ENCODE measurements at regions not wholly inside any gene's neighbourhood (a gene's known extent, or its start where the extent isn't known, plus 50 kb on each side); places are given as distances from the start of the nearest gene placed in this dataset.
A peak's percentile ranks its signal among the peaks of the same experiment; 100 is the strongest.

GRCh38 chr2:19078709-19079108, 279.7 kb downstream of the OSR1 start:
- Histone ChIP-seq H3K4me1 (ENCODE audit: insufficient read depth, low read length) (peaks cover 6% of the 10 kb centered on the region), H3K79me2 (ENCODE audit: low read length) (no peaks in the 10 kb centered on the region), H3K9me3 (ENCODE audit: low read length) (no peaks in the 10 kb centered on the region), H3K9ac (ENCODE audit: low read length) (no peak overlapping the region), H2AFZ (ENCODE audit: low read length) (no peak overlapping the region), H3K9me2 (replicated peaks; ENCODE audit: low read length) (no peaks in the 10 kb centered on the region), H3K4me2 (ENCODE audit: low read length) (no peak overlapping the region), H4K20me1 (ENCODE audit: low read length) (no peaks in the 10 kb centered on the region), H3F3A (ENCODE audit: low read length, unreplicated experiment) (no peaks in the 10 kb centered on the region), H3K27me3 (ENCODE audit: low read length) (no peaks in the 10 kb centered on the region), H3K36me3 (ENCODE audit: low read depth, low read length) (no peaks in the 10 kb centered on the region), H3K27ac (ENCODE audit: low read length) (no peak overlapping the region), H3K4me3 (ENCODE audit: low read length) (no peak overlapping the region)
- ATAC-seq (no peak), DNase-seq (no peak)
- ChIA-PET POLR2A (ENCODE audit: unreplicated experiment) (no interaction called here), CTCF (no interaction called here)
- BruUV-seq (replicated peaks), result no TSS peak
- no peak for TF ChIP-seq EZH2 (IDR thresholded peaks at IDR 0.05; ENCODE audit: low read length, unreplicated experiment)
- TF ChIP-seq CTCF (conservative IDR thresholded peaks at IDR 0.05; ENCODE audit: low read depth, low read length), result no peak
- TF ChIP-seq EZH2phosphoT487 (IDR thresholded peaks at IDR 0.05; ENCODE audit: borderline replicate concordance, low read length), result no peak
- intact Hi-C loops (cut with micrococcal nuclease), result no loop called here

- Histone ChIP-seq H3K4me2 (ENCODE audit: low read length) (peak overlapping the region; percentile 60), H3K9ac (ENCODE audit: low read length) (peak overlapping the region; percentile 22; the same call in 1 of the 2 replicates), H3F3A (ENCODE audit: low read length, unreplicated experiment) (no peaks in the 10 kb centered on the region), H3K79me2 (ENCODE audit: low read length) (no peaks in the 10 kb centered on the region), H2AFZ (ENCODE audit: low read length) (peak overlapping the region; percentile 73), H3K36me3 (ENCODE audit: low read depth, low read length) (no peaks in the 10 kb centered on the region), H3K27ac (ENCODE audit: low read length) (peak overlapping the region; percentile 66), H3K9me2 (replicated peaks; ENCODE audit: low read length) (no peaks in the 10 kb centered on the region), H3K4me1 (ENCODE audit: insufficient read depth, low read length) (peaks cover 21% of the 10 kb centered on the region), H4K20me1 (ENCODE audit: low read length) (no peaks in the 10 kb centered on the region), H3K4me3 (ENCODE audit: low read length) (no peak overlapping the region), H3K27me3 (ENCODE audit: low read length) (no peaks in the 10 kb centered on the region), H3K9me3 (ENCODE audit: low read length) (no peaks in the 10 kb centered on the region)
- no TSS peak for BruUV-seq (replicated peaks)
- DNase-seq, result peak; percentile 91
- intact Hi-C loops (cut with micrococcal nuclease), result no loop called here
- TF ChIP-seq CTCF (conservative IDR thresholded peaks at IDR 0.05; ENCODE audit: low read depth, low read length) (no peak), EZH2 (IDR thresholded peaks at IDR 0.05; ENCODE audit: low read length, unreplicated experiment) (no peak), EZH2phosphoT487 (IDR thresholded peaks at IDR 0.05; ENCODE audit: borderline replicate concordance, low read length) (no peak)
- CTCF ChIA-PET, result no interaction called here
- POLR2A ChIA-PET (ENCODE audit: unreplicated experiment), result interaction anchor here (0.6 kb wide), 1 partner anchor 25 kb away, joined by 3 read pairs; no protein-coding TSS in a partner anchor
- ATAC-seq, result peak; percentile 100
Measured at GRCh38 chr2:19073522-19073921, 284.9 kb downstream of the OSR1 start.

GRCh38 chr2:19072161-19072560, 286.3 kb downstream of the OSR1 start:
- no peak overlapping the region for H2AFZ ChIP-seq (ENCODE audit: low read length)
- ATAC-seq, result no peak
- no peak overlapping the region for H3K9ac ChIP-seq (ENCODE audit: low read length)
- H3K4me3 ChIP-seq (ENCODE audit: low read length), result no peak overlapping the region
- peaks cover 21% of the 10 kb centered on the region for H3K4me1 ChIP-seq (ENCODE audit: insufficient read depth, low read length)
- H3K36me3 ChIP-seq (ENCODE audit: low read depth, low read length), result no peaks in the 10 kb centered on the region
- intact Hi-C loops (cut with micrococcal nuclease), result no loop called here
- no peaks in the 10 kb centered on the region for H3K9me3 ChIP-seq (ENCODE audit: low read length)
- no peaks in the 10 kb centered on the region for H3F3A ChIP-seq (ENCODE audit: low read length, unreplicated experiment)
- H3K27me3 ChIP-seq (ENCODE audit: low read length), result no peaks in the 10 kb centered on the region
- no peak overlapping the region for H3K4me2 ChIP-seq (ENCODE audit: low read length)
- no peak for DNase-seq
- no peaks in the 10 kb centered on the region for H3K9me2 ChIP-seq (replicated peaks; ENCODE audit: low read length)
- no TSS peak for BruUV-seq (replicated peaks)
- no peak for TF ChIP-seq CTCF (conservative IDR thresholded peaks at IDR 0.05; ENCODE audit: low read depth, low read length)
- H3K27ac ChIP-seq (ENCODE audit: low read length), result no peak overlapping the region
- H3K79me2 ChIP-seq (ENCODE audit: low read length), result no peaks in the 10 kb centered on the region
- H4K20me1 ChIP-seq (ENCODE audit: low read length), result no peaks in the 10 kb centered on the region
- CTCF ChIA-PET, result no interaction called here
- POLR2A ChIA-PET (ENCODE audit: unreplicated experiment), result no interaction called here
